GM23338 (cell line): ENCODE measurements at regions not wholly inside any gene's neighbourhood (a gene's known extent, or its start where the extent isn't known, plus 50 kb on each side); places are given as distances from the start of the nearest gene placed in this dataset.

ENCODE experiments used
- CTCF ChIP-seq, 2 experiments: fragments of 200-600 bp in 1 of 2; sonication (generic) in 1 of 2; conservative IDR thresholded peaks; 2 replicates each; pipeline versions ENCODE4 v1.5.1 to v1.6.1; 2016 to 2017; ENCODE audit warnings: antibody characterized with exemption in 2 of 2, low read depth in 2 of 2, mild to moderate bottlenecking in 2 of 2, moderate library complexity in 1 of 2
- EZH2 ChIP-seq: fragments of 200-600 bp; sonication (generic); IDR thresholded peaks from one replicate; pipeline ENCODE4 v1.8.0; 2017; ENCODE audit warnings: antibody characterized with exemption, mild to moderate bottlenecking, low read depth; ENCODE audit not compliant: unreplicated experiment
- EZH2phosphoT487 ChIP-seq: fragments of 200-600 bp; sonication (generic); IDR thresholded peaks from one replicate; pipeline ENCODE4 v1.8.1; 2018; ENCODE audit warnings: antibody characterized with exemption; ENCODE audit not compliant: unreplicated experiment
- POLR2AphosphoS5 ChIP-seq: IDR thresholded peaks from 2 replicates; pipeline ENCODE4 v1.6.1; 2016; ENCODE audit warnings: antibody characterized with exemption, low read depth
- REST ChIP-seq: IDR thresholded peaks from one replicate; pipeline ENCODE4 v1.6.1; 2018; ENCODE audit warnings: antibody characterized with exemption; ENCODE audit not compliant: unreplicated experiment
- STAT1 ChIP-seq: IDR thresholded peaks from one replicate; pipeline ENCODE4 v1.6.1; 2016; ENCODE audit warnings: antibody characterized with exemption; ENCODE audit not compliant: unreplicated experiment
- ZNF331 ChIP-seq: fragments of 250-450 bp; sonication (Bioruptor Pico); IDR thresholded peaks from 2 replicates; pipeline ENCODE4 v1.5.0; 2020; ENCODE audit warnings: low read depth, mild to moderate bottlenecking, moderate library complexity

GRCh38 chr11:95426823-95427462 is 195.9 kb upstream of the SESN3 start:
- TF ChIP-seq CTCF (conservative IDR thresholded peaks at IDR 0.05; ENCODE audit: low read depth in 2 of 2): no peak
- no peak for TF ChIP-seq EZH2phosphoT487
- TF ChIP-seq EZH2: no peak
- TF ChIP-seq REST: no peak
- no peak for TF ChIP-seq ZNF331
- TF ChIP-seq STAT1: no peak
- no peak for TF ChIP-seq POLR2AphosphoS5
